Activated CD8-positive, alpha-beta T cell treated with anti-CD3 and anti-CD28 coated beads for 36 hours (primary cell): ENCODE measurements at regions not wholly inside any gene's neighbourhood (a gene's known extent, or its start where the extent isn't known, plus 50 kb on each side); places are given as distances from the start of the nearest gene placed in this dataset.

Source experiments
- ATAC-seq: fragments of 200-7000 bp; cut with Tn5 transposase; one replicate; pipeline ENCODE4 v1.10.0; 2021; ENCODE audit warnings: mild to moderate bottlenecking, moderate library complexity
- CTCF ChIA-PET: fragments of 350-600 bp; sonication (Branson Sonifier 250); formaldehyde crosslinking; loops from one replicate; lab custom pipeline; 2021; ENCODE audit warnings: antibody characterized with exemption; lab: Charles Lee
- POLR2A ChIA-PET: fragments of 350-600 bp; sonication (Branson Sonifier 250); formaldehyde crosslinking; loops from one replicate; lab custom pipeline; 2021; ENCODE audit warnings: antibody characterized with exemption; lab: Charles Lee
- DNase-seq: peaks from one replicate; pipeline ENCODE4 v3.0.0-alpha.2; 2020
- H3K27ac Mint-ChIP-seq: one replicate; pipeline ENCODE4 v1.8.0; 2021; ENCODE audit warnings: mild to moderate bottlenecking, mixed read lengths
- H3K27me3 Mint-ChIP-seq: one replicate; pipeline ENCODE4 v1.8.0; 2021; ENCODE audit warnings: mixed read lengths
- H3K36me3 Mint-ChIP-seq: one replicate; pipeline ENCODE4 v1.8.0; 2021; ENCODE audit warnings: low read depth, mixed read lengths
- H3K4me1 Mint-ChIP-seq: one replicate; pipeline ENCODE4 v1.8.0; 2021; ENCODE audit warnings: low read depth, mixed read lengths
- H3K4me3 Mint-ChIP-seq: one replicate; pipeline ENCODE4 v1.8.0; 2021; ENCODE audit warnings: mild to moderate bottlenecking, moderate library complexity, mixed read lengths
- H3K9me3 Mint-ChIP-seq: one replicate; pipeline ENCODE4 v1.8.0; 2021; ENCODE audit warnings: mixed read lengths
- intact Hi-C: fragments of 100-400 bp; cut with micrococcal nuclease; formaldehyde crosslinking; loops from one replicate; pipeline ENCODE4 v1.10.0; 2022
- TF ChIP-seq, protein P1 (sequence below): fragments of 200-600 bp; IDR thresholded peaks from one replicate; pipeline ENCODE4 v1.8.0; 2022; ENCODE audit warnings: antibody characterized with exemption, mild to moderate bottlenecking

- Mint-ChIP-seq H3K27ac (no peak overlapping the region), H3K9me3 (no peaks in the 10 kb centered on the region), H3K4me3 (no peak overlapping the region), H3K4me1 (no peaks in the 10 kb centered on the region), H3K27me3 (no peaks in the 10 kb centered on the region), H3K36me3 (no peaks in the 10 kb centered on the region)
- no peak for DNase-seq
- no peak for ATAC-seq
- TF ChIP-seq, protein P1, sequence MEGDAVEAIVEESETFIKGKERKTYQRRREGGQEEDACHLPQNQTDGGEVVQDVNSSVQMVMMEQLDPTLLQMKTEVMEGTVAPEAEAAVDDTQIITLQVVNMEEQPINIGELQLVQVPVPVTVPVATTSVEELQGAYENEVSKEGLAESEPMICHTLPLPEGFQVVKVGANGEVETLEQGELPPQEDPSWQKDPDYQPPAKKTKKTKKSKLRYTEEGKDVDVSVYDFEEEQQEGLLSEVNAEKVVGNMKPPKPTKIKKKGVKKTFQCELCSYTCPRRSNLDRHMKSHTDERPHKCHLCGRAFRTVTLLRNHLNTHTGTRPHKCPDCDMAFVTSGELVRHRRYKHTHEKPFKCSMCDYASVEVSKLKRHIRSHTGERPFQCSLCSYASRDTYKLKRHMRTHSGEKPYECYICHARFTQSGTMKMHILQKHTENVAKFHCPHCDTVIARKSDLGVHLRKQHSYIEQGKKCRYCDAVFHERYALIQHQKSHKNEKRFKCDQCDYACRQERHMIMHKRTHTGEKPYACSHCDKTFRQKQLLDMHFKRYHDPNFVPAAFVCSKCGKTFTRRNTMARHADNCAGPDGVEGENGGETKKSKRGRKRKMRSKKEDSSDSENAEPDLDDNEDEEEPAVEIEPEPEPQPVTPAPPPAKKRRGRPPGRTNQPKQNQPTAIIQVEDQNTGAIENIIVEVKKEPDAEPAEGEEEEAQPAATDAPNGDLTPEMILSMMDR, result no peak
- ChIA-PET CTCF (no interaction called here), POLR2A (no interaction called here)
- intact Hi-C loops, result no loop called here
Measured at GRCh38 chr10:121266370-121266769, 331.9 kb downstream of the FGFR2 start.

GRCh38 chr10:121267236-121268003, 330.8 kb downstream of the FGFR2 start:
- ATAC-seq (no peak), DNase-seq (no peak)
- no peak overlapping the region for H3K4me3 Mint-ChIP-seq
- H3K27ac Mint-ChIP-seq, result no peak overlapping the region
- POLR2A ChIA-PET, result no interaction called here
- H3K27me3 Mint-ChIP-seq, result no peaks in the 10 kb centered on the region
- H3K36me3 Mint-ChIP-seq, result no peaks in the 10 kb centered on the region
- H3K4me1 Mint-ChIP-seq, result no peaks in the 10 kb centered on the region
- intact Hi-C loops, result no loop called here
- no peaks in the 10 kb centered on the region for H3K9me3 Mint-ChIP-seq
- CTCF ChIA-PET, result no interaction called here
- TF ChIP-seq, protein P1, result no peak

- no peak overlapping the region for H3K4me3 Mint-ChIP-seq
- TF ChIP-seq, protein P1, result no peak
- POLR2A ChIA-PET, result no interaction called here
- ATAC-seq (no peak), DNase-seq (no peak)
- no peak overlapping the region for H3K27ac Mint-ChIP-seq
- CTCF ChIA-PET, result no interaction called here
- intact Hi-C loops, result no loop called here
- no peaks in the 10 kb centered on the region for H3K9me3 Mint-ChIP-seq
- no peaks in the 10 kb centered on the region for H3K4me1 Mint-ChIP-seq
- no peaks in the 10 kb centered on the region for H3K27me3 Mint-ChIP-seq
- no peaks in the 10 kb centered on the region for H3K36me3 Mint-ChIP-seq
Measured at GRCh38 chr10:121268363-121268762, 329.9 kb downstream of the FGFR2 start.

- no peaks in the 10 kb centered on the region for H3K27me3 Mint-ChIP-seq
- intact Hi-C loops, result no loop called here
- TF ChIP-seq, protein P1, result no peak
- no peak overlapping the region for H3K27ac Mint-ChIP-seq
- no peaks in the 10 kb centered on the region for H3K9me3 Mint-ChIP-seq
- CTCF ChIA-PET, result no interaction called here
- H3K36me3 Mint-ChIP-seq, result no peaks in the 10 kb centered on the region
- DNase-seq (no peak), ATAC-seq (no peak)
- no peak overlapping the region for H3K4me3 Mint-ChIP-seq
- POLR2A ChIA-PET, result no interaction called here
- no peaks in the 10 kb centered on the region for H3K4me1 Mint-ChIP-seq
Measured at GRCh38 chr10:121268863-121269432, 329.3 kb downstream of the FGFR2 start.

DNA sequence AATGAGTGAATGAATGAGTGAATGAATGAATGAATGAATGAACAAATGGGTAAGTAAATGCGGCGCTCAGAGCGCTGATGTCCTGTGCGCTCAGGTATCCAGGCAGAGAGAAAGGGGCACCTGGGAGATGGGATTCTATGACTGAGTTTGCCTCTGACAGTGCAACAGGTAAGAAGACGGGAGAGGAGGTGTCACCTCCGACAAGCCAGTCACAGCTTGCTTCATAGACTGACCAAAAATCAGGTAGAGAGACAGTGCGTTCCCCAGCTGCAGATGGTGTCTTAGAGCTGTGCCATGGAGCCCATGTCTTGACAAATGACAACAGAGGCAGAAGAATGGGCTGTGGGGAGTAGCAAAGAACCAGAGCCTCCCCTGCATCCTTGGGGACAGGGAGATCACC, 327.3 kb downstream of the FGFR2 start:
- TF ChIP-seq, protein P1, result no peak
- ChIA-PET POLR2A (no interaction called here), CTCF (no interaction called here)
- Mint-ChIP-seq H3K36me3 (no peaks in the 10 kb centered on the region), H3K4me3 (no peak overlapping the region), H3K27ac (no peak overlapping the region), H3K4me1 (no peaks in the 10 kb centered on the region), H3K9me3 (no peaks in the 10 kb centered on the region), H3K27me3 (no peaks in the 10 kb centered on the region)
- DNase-seq (no peak), ATAC-seq (no peak)
- intact Hi-C loops, result no loop called here
